Loucy (cell line): ENCODE measurements at regions not wholly inside any gene's neighbourhood (a gene's known extent, or its start where the extent isn't known, plus 50 kb on each side); places are given as distances from the start of the nearest gene placed in this dataset.
"Not testable (repeated sequence)": the region's sequence is repeated elsewhere in the genome, so short reads cannot be mapped to it uniquely, and the experiment has no call there.

Experiments
- H2AFZ ChIP-seq: fragments of 200-600 bp; sonication (generic); 2 replicates; pipeline ENCODE4 v1.6.0; 2016; ENCODE audit warnings: antibody characterized with exemption, mild to moderate bottlenecking, low read length, moderate library complexity
- H3F3A ChIP-seq: fragments of 200-600 bp; 2 replicates; pipeline ENCODE4 v1.6.0; 2016; ENCODE audit warnings: antibody characterized with exemption, low read depth, mild to moderate bottlenecking
- H3K27me3 ChIP-seq: fragments of 200-600 bp; sonication (generic); 2 replicates; pipeline ENCODE4 v1.6.1; 2014; ENCODE audit warnings: low read length, mild to moderate bottlenecking; ENCODE audit not compliant: insufficient read depth, poor library complexity, severe bottlenecking
- H3K36me3 ChIP-seq: fragments of 200-600 bp; sonication (generic); 2 replicates; pipeline ENCODE4 v1.6.1; 2016; ENCODE audit warnings: low read length; ENCODE audit not compliant: insufficient read depth
- H3K4me1 ChIP-seq: fragments of 200-600 bp; sonication (generic); 2 replicates; pipeline ENCODE4 v1.5.1; 2014; ENCODE audit warnings: low read length, mild to moderate bottlenecking; ENCODE audit not compliant: insufficient read depth, poor library complexity, severe bottlenecking
- H3K4me2 ChIP-seq: fragments of 200-600 bp; sonication (generic); 2 replicates; pipeline ENCODE4 v1.6.0; 2014; ENCODE audit warnings: antibody characterized with exemption, low read length, low read depth, mild to moderate bottlenecking; ENCODE audit not compliant: poor library complexity, severe bottlenecking
- H3K4me3 ChIP-seq: fragments of 200-600 bp; sonication (generic); 2 replicates; pipeline ENCODE4 v1.5.1; 2014; ENCODE audit warnings: low read length, mild to moderate bottlenecking, mixed read lengths; ENCODE audit not compliant: poor library complexity, severe bottlenecking
- H3K79me2 ChIP-seq: fragments of 200-600 bp; sonication (generic); 2 replicates; pipeline ENCODE4 v1.6.1; 2014; ENCODE audit warnings: low read length; ENCODE audit not compliant: insufficient read depth
- H3K9ac ChIP-seq: fragments of 200-600 bp; sonication (generic); 2 replicates; pipeline ENCODE4 v1.6.0; 2014; ENCODE audit warnings: mild to moderate bottlenecking, low read depth, low read length, moderate library complexity; ENCODE audit not compliant: poor library complexity, severe bottlenecking
- H3K9me2 ChIP-seq: fragments of 200-600 bp; sonication (generic); replicated peaks from 2 replicates; pipeline ENCODE4 v1.6.1; 2016; ENCODE audit warnings: low read depth, low read length, mixed read lengths
- H3K9me3 ChIP-seq: fragments of 200-600 bp; sonication (generic); 2 replicates; pipeline ENCODE4 v1.6.1; 2014; ENCODE audit warnings: mild to moderate bottlenecking, antibody characterized with exemption, low read length, low read depth; ENCODE audit not compliant: insufficient read depth
- H4K20me1 ChIP-seq: fragments of 200-600 bp; sonication (generic); 2 replicates; pipeline ENCODE4 v1.6.0; 2014; ENCODE audit warnings: antibody characterized with exemption, low read length, mild to moderate bottlenecking; ENCODE audit not compliant: insufficient read depth, poor library complexity, severe bottlenecking
- CTCF ChIP-seq: fragments of 200-600 bp; sonication (generic); conservative IDR thresholded peaks from 2 replicates; pipeline ENCODE4 v1.5.1; 2014; ENCODE audit warnings: mild to moderate bottlenecking, antibody characterized with exemption, low read length
- EZH2phosphoT487 ChIP-seq: fragments of 200-600 bp; IDR thresholded peaks from 2 replicates; pipeline ENCODE4 v1.6.1; 2018; ENCODE audit warnings: antibody characterized with exemption, mild to moderate bottlenecking, moderate library complexity, borderline replicate concordance

GRCh38 chr11:115606498-115607220 lies 102.4 kb upstream of the CADM1 start:
- Histone ChIP-seq H3K9me3 (no peaks in the 10 kb centered on the region), H3K4me3 (no peak overlapping the region), H3K4me2 (no peak overlapping the region), H3K27me3 (no peaks in the 10 kb centered on the region), H3K9me2 (no peaks in the 10 kb centered on the region), H2AFZ (no peak overlapping the region), H4K20me1 (no peaks in the 10 kb centered on the region), H3K36me3 (no peaks in the 10 kb centered on the region), H3K4me1 (no peaks in the 10 kb centered on the region), H3F3A (no peaks in the 10 kb centered on the region), H3K79me2 (no peaks in the 10 kb centered on the region), H3K9ac (no peak overlapping the region)
- TF ChIP-seq EZH2phosphoT487: no peak
- no peak for TF ChIP-seq CTCF

- H3K27me3 ChIP-seq: no peaks in the 10 kb centered on the region
- TF ChIP-seq EZH2phosphoT487: no peak
- no peak for TF ChIP-seq CTCF
- H2AFZ ChIP-seq: no peak overlapping the region
- H3K9ac ChIP-seq: no peak overlapping the region
- no peaks in the 10 kb centered on the region for H3F3A ChIP-seq
- H3K9me3 ChIP-seq: no peaks in the 10 kb centered on the region
- H3K4me2 ChIP-seq: no peak overlapping the region
- H3K4me3 ChIP-seq: no peak overlapping the region
- no peaks in the 10 kb centered on the region for H3K36me3 ChIP-seq
- no peaks in the 10 kb centered on the region for H3K79me2 ChIP-seq
- H4K20me1 ChIP-seq: no peaks in the 10 kb centered on the region
- no peaks in the 10 kb centered on the region for H3K4me1 ChIP-seq
- no peaks in the 10 kb centered on the region for H3K9me2 ChIP-seq
Observed at GRCh38 chr11:115605871-115606497, 101.8 kb upstream of the CADM1 start.

- not testable (repeated sequence) for H3K27me3 ChIP-seq, H3K9me3 ChIP-seq, H3K9ac ChIP-seq, H4K20me1 ChIP-seq, H3K36me3 ChIP-seq, H3K4me3 ChIP-seq, H3K4me2 ChIP-seq, H3K4me1 ChIP-seq, H2AFZ ChIP-seq, H3K79me2 ChIP-seq, H3K9me2 ChIP-seq, H3F3A ChIP-seq
Observed at GRCh38 chr11:115605397-115605796, 101.2 kb upstream of the CADM1 start.

GRCh38 chr11:115599125-115599524 lies 94.9 kb upstream of the CADM1 start:
- Histone ChIP-seq H3K9ac (no peak overlapping the region), H3K9me2 (no peaks in the 10 kb centered on the region), H3K4me3 (no peak overlapping the region), H4K20me1 (no peaks in the 10 kb centered on the region), H3K36me3 (no peaks in the 10 kb centered on the region), H3K4me1 (no peaks in the 10 kb centered on the region), H3K9me3 (no peaks in the 10 kb centered on the region; the same call in 1 of the 2 replicates), H3K79me2 (no peaks in the 10 kb centered on the region), H3K4me2 (no peak overlapping the region), H2AFZ (no peak overlapping the region), H3F3A (no peaks in the 10 kb centered on the region), H3K27me3 (no peaks in the 10 kb centered on the region)
- no peak for TF ChIP-seq CTCF
- no peak for TF ChIP-seq EZH2phosphoT487
